ENCODE measurements at regions not wholly inside any gene's neighbourhood (a gene's known extent, or its start where the extent isn't known, plus 50 kb on each side); places are given as distances from the start of the nearest gene placed in this dataset.
"Not testable (repeated sequence)": the region's sequence is repeated elsewhere in the genome, so short reads cannot be mapped to it uniquely, and the experiment has no call there.

GRCh38 chr20:29604163-29604562 lies 1653.3 kb upstream of the DEFB115 start:
- not testable (repeated sequence) for H3K27ac ChIP-seq (ENCODE audit: low read depth, low read length); H3K27me3 ChIP-seq (ENCODE audit: low read length); H3K36me3 ChIP-seq (ENCODE audit: low read length)

GRCh38 chr20:29606171-29606570 lies 1651.3 kb upstream of the DEFB115 start:
- H2AFZ ChIP-seq (ENCODE audit: low read depth, low read length, severe bottlenecking); H3K4me2 ChIP-seq (ENCODE audit: low read depth, low read length, poor library complexity, severe bottlenecking); H3K9me2 ChIP-seq (replicated peaks; ENCODE audit: insufficient read depth, low read length); H3K9me3 ChIP-seq (ENCODE audit: insufficient read depth, low read length); H3K79me2 ChIP-seq (ENCODE audit: insufficient read depth, low read length); H3K27me3 ChIP-seq (ENCODE audit: low read length); H3K36me3 ChIP-seq (ENCODE audit: low read length); H3K9ac ChIP-seq (ENCODE audit: low read length); H3F3A ChIP-seq (ENCODE audit: insufficient read depth); H4K20me1 ChIP-seq (ENCODE audit: low read depth, low read length); H3K4me3 ChIP-seq (ENCODE audit: insufficient read depth, low read length, poor library complexity, severe bottlenecking); H3K27ac ChIP-seq (ENCODE audit: low read depth, low read length): not testable (repeated sequence)

More at GRCh38 chr20:29604163-29604562, 1653.3 kb upstream of the DEFB115 start:
- not testable (repeated sequence) for H3K79me2 ChIP-seq (ENCODE audit: insufficient read depth, low read length); H3K9ac ChIP-seq (ENCODE audit: low read length); H2AFZ ChIP-seq (ENCODE audit: low read depth, low read length, severe bottlenecking); H3F3A ChIP-seq (ENCODE audit: insufficient read depth); H3K9me2 ChIP-seq (replicated peaks; ENCODE audit: insufficient read depth, low read length); H3K4me2 ChIP-seq (ENCODE audit: low read depth, low read length, poor library complexity, severe bottlenecking); H3K9me3 ChIP-seq (ENCODE audit: insufficient read depth, low read length); H3K4me3 ChIP-seq (ENCODE audit: insufficient read depth, low read length, poor library complexity, severe bottlenecking); H4K20me1 ChIP-seq (ENCODE audit: low read depth, low read length)

GRCh38 chr20:29629395-29629794 lies 1628.1 kb upstream of the DEFB115 start:
- H3F3A ChIP-seq (ENCODE audit: insufficient read depth); H3K27ac ChIP-seq (ENCODE audit: low read depth, low read length); H3K4me2 ChIP-seq (ENCODE audit: low read depth, low read length, poor library complexity, severe bottlenecking); H3K9me2 ChIP-seq (replicated peaks; ENCODE audit: insufficient read depth, low read length); H3K27me3 ChIP-seq (ENCODE audit: low read length); H3K9ac ChIP-seq (ENCODE audit: low read length); H3K36me3 ChIP-seq (ENCODE audit: low read length); H2AFZ ChIP-seq (ENCODE audit: low read depth, low read length, severe bottlenecking); H3K9me3 ChIP-seq (ENCODE audit: insufficient read depth, low read length); H3K79me2 ChIP-seq (ENCODE audit: insufficient read depth, low read length); H4K20me1 ChIP-seq (ENCODE audit: low read depth, low read length); H3K4me3 ChIP-seq (ENCODE audit: insufficient read depth, low read length, poor library complexity, severe bottlenecking): not testable (repeated sequence)
